ENCODE measurements at regions not wholly inside any gene's neighbourhood (a gene's known extent, or its start where the extent isn't known, plus 50 kb on each side); places are given as distances from the start of the nearest gene placed in this dataset.

- no peaks in the 10 kb centered on the region for H3K27me3 ChIP-seq (ENCODE audit: control insufficient read depth, insufficient read depth, low read length)
- TF ChIP-seq CTCF (IDR thresholded peaks at IDR 0.05) = no peak
- H3K4me3 ChIP-seq (ENCODE audit: low read depth, low read length) = no peak overlapping the region
- no peaks in the 10 kb centered on the region for H3K4me1 ChIP-seq
- no peak overlapping the region for H2AFZ ChIP-seq
- no peak overlapping the region for H3K27ac ChIP-seq
- H3K36me3 ChIP-seq (ENCODE audit: control insufficient read depth, insufficient read depth, low read length) = no peaks in the 10 kb centered on the region
- no peak overlapping the region for H3K9ac ChIP-seq
- H3K9me3 ChIP-seq (ENCODE audit: control insufficient read depth, low read length) = no peaks in the 10 kb centered on the region
- H3K79me2 ChIP-seq = no peaks in the 10 kb centered on the region
- H3K4me2 ChIP-seq (ENCODE audit: low read length) = no peak overlapping the region
These were observed 95.1 kb upstream of the NT5C1B start for GRCh38 chr2:18684206-18685038.

- Histone ChIP-seq H3K4me1 (no peaks in the 10 kb centered on the region), H3K4me3 (ENCODE audit: low read depth, low read length) (no peak overlapping the region), H3K79me2 (no peaks in the 10 kb centered on the region), H3K36me3 (ENCODE audit: control insufficient read depth, insufficient read depth, low read length) (no peaks in the 10 kb centered on the region), H3K27me3 (ENCODE audit: control insufficient read depth, insufficient read depth, low read length) (no peaks in the 10 kb centered on the region), H2AFZ (no peak overlapping the region), H3K4me2 (ENCODE audit: low read length) (no peak overlapping the region), H3K9ac (no peak overlapping the region), H3K9me3 (ENCODE audit: control insufficient read depth, low read length) (no peaks in the 10 kb centered on the region), H3K27ac (no peak overlapping the region)
- TF ChIP-seq CTCF (IDR thresholded peaks at IDR 0.05) = no peak
These were observed 93.3 kb upstream of the NT5C1B start for GRCh38 chr2:18682681-18683080.

GRCh38 chr2:18677280-18677679, 87.9 kb upstream of the NT5C1B start:
- Histone ChIP-seq H3K27ac (no peak overlapping the region), H3K27me3 (ENCODE audit: control insufficient read depth, insufficient read depth, low read length) (no peaks in the 10 kb centered on the region), H3K4me1 (peaks cover 3% of the 10 kb centered on the region), H3K9ac (no peak overlapping the region), H3K79me2 (no peaks in the 10 kb centered on the region), H3K4me3 (ENCODE audit: low read depth, low read length) (no peak overlapping the region), H3K36me3 (ENCODE audit: control insufficient read depth, insufficient read depth, low read length) (no peaks in the 10 kb centered on the region), H3K4me2 (ENCODE audit: low read length) (no peak overlapping the region), H2AFZ (no peak overlapping the region), H3K9me3 (ENCODE audit: control insufficient read depth, low read length) (no peaks in the 10 kb centered on the region)
- no peak for TF ChIP-seq CTCF (IDR thresholded peaks at IDR 0.05)

- no peak overlapping the region for H3K4me2 ChIP-seq (ENCODE audit: low read length)
- no peak overlapping the region for H3K27ac ChIP-seq
- H3K36me3 ChIP-seq (ENCODE audit: control insufficient read depth, insufficient read depth, low read length) = no peaks in the 10 kb centered on the region
- peaks cover 3% of the 10 kb centered on the region for H3K4me1 ChIP-seq
- no peaks in the 10 kb centered on the region for H3K9me3 ChIP-seq (ENCODE audit: control insufficient read depth, low read length)
- H3K9ac ChIP-seq = no peak overlapping the region
- H3K27me3 ChIP-seq (ENCODE audit: control insufficient read depth, insufficient read depth, low read length) = no peaks in the 10 kb centered on the region
- H2AFZ ChIP-seq = no peak overlapping the region
- no peak overlapping the region for H3K4me3 ChIP-seq (ENCODE audit: low read depth, low read length)
- no peaks in the 10 kb centered on the region for H3K79me2 ChIP-seq
- no peak for TF ChIP-seq CTCF (IDR thresholded peaks at IDR 0.05)
These were observed 84.9 kb upstream of the NT5C1B start for GRCh38 chr2:18674309-18674708.

GRCh38 chr2:18671363-18671762, 82.0 kb upstream of the NT5C1B start:
- Histone ChIP-seq H3K79me2 (no peaks in the 10 kb centered on the region), H3K27ac (no peak overlapping the region), H3K9me3 (ENCODE audit: control insufficient read depth, low read length) (no peaks in the 10 kb centered on the region), H3K4me1 (peaks cover 3% of the 10 kb centered on the region), H3K4me3 (ENCODE audit: low read depth, low read length) (no peak overlapping the region), H3K36me3 (ENCODE audit: control insufficient read depth, insufficient read depth, low read length) (no peaks in the 10 kb centered on the region), H3K27me3 (ENCODE audit: control insufficient read depth, insufficient read depth, low read length) (no peaks in the 10 kb centered on the region), H3K9ac (no peak overlapping the region), H2AFZ (no peak overlapping the region), H3K4me2 (ENCODE audit: low read length) (no peak overlapping the region)
- no peak for TF ChIP-seq CTCF (IDR thresholded peaks at IDR 0.05)

All from parathyroid adenoma (tissue), 2 donors.